BLaER1 (cell line): ENCODE measurements at regions not wholly inside any gene's neighbourhood (a gene's known extent, or its start where the extent isn't known, plus 50 kb on each side); places are given as distances from the start of the nearest gene placed in this dataset.
"Not testable (repeated sequence)": the region's sequence is repeated elsewhere in the genome, so short reads cannot be mapped to it uniquely, and the experiment has no call there.

Source experiments
- H3K27ac ChIP-seq: shearing (Covaris generic); formaldehyde crosslinking; 2 replicates; pipeline ENCODE4 v1.8.1; 2022
- H3K27me3 ChIP-seq: shearing (Covaris generic); formaldehyde crosslinking; 2 replicates; pipeline ENCODE4 v1.8.1; 2022
- H3K36me3 ChIP-seq: shearing (Covaris generic); formaldehyde crosslinking; 2 replicates; pipeline ENCODE4 v1.8.1; 2022
- H3K4me1 ChIP-seq: shearing (Covaris generic); formaldehyde crosslinking; 2 replicates; pipeline ENCODE4 v1.8.1; 2022
- H3K4me2 ChIP-seq: shearing (Covaris generic); formaldehyde crosslinking; 2 replicates; pipeline ENCODE4 v1.8.1; 2022
- H3K4me3 ChIP-seq: shearing (Covaris generic); formaldehyde crosslinking; 2 replicates; pipeline ENCODE4 v1.8.1; 2022
- H3K9ac ChIP-seq: shearing (Covaris generic); formaldehyde crosslinking; 2 replicates; pipeline ENCODE4 v1.8.1; 2022
- H3K9me3 ChIP-seq: shearing (Covaris generic); formaldehyde crosslinking; 2 replicates; pipeline ENCODE4 v1.8.1; 2022
- H4K20me1 ChIP-seq: shearing (Covaris generic); formaldehyde crosslinking; 2 replicates; pipeline ENCODE4 v1.8.1; 2022
- Cebpa-rat ChIP-seq: shearing (Covaris generic); IDR thresholded peaks from 2 replicates; pipeline ENCODE4 v1.8.1; 2022

DNA sequence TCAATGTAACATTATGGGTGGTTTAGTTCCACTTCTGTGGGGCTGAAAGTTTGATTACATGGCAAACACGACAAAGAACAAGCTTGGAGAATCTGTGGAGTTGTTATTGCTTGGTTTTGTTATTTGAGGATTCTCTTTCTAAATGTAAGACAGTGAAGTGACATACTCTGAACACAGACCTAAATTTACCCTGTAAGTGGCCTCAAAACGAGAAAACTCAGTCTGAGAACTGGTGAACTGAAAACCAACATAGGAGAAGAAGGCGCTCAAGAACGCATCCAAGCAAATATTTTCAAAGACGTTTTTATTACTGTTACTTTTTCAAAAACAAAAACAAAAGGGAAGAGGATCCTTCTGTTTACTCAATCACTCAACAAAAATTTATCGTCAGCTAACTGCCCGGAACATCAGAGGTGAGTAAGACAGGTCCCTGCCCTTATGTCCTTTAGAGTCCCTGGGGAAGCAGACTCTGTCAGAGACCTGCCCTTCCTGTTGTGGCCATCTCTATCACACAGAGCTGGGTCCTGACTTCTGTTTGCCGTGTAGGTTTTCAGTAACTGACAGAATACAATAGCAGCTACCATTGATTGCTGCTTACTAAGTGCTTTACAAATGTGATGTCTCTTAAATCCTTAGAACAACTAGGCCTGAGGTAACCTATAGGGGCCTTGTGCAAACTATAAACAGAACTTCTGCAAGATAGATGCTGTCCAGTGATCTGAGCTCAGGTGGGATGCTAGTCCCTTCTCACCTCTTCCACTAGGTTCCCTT is 79.3 kb upstream of the C12orf71 start:
- Histone ChIP-seq H3K27ac (no peak overlapping the region), H3K36me3 (no peaks in the 10 kb centered on the region), H4K20me1 (no peaks in the 10 kb centered on the region), H3K27me3 (no peaks in the 10 kb centered on the region), H3K9me3 (no peaks in the 10 kb centered on the region), H3K9ac (no peak overlapping the region), H3K4me1 (no peaks in the 10 kb centered on the region), H3K4me2 (no peak overlapping the region), H3K4me3 (no peak overlapping the region)
- no peak for TF ChIP-seq Cebpa-rat

GRCh38 chr12:27162229-27162537 is 79.8 kb upstream of the C12orf71 start:
- Histone ChIP-seq H3K4me2 (no peak overlapping the region), H3K9ac (no peak overlapping the region), H3K36me3 (no peaks in the 10 kb centered on the region), H3K9me3 (no peaks in the 10 kb centered on the region), H3K27me3 (no peaks in the 10 kb centered on the region), H3K27ac (no peak overlapping the region), H3K4me3 (no peak overlapping the region), H3K4me1 (no peaks in the 10 kb centered on the region), H4K20me1 (no peaks in the 10 kb centered on the region)
- TF ChIP-seq Cebpa-rat: no peak

- Histone ChIP-seq H3K4me1 (no peaks in the 10 kb centered on the region), H3K36me3 (no peaks in the 10 kb centered on the region), H3K27me3 (no peaks in the 10 kb centered on the region), H4K20me1 (no peaks in the 10 kb centered on the region), H3K4me3 (no peak overlapping the region), H3K27ac (no peak overlapping the region), H3K9me3 (no peaks in the 10 kb centered on the region), H3K4me2 (no peak overlapping the region), H3K9ac (no peak overlapping the region)
- TF ChIP-seq Cebpa-rat: no peak
Observed at GRCh38 chr12:27163048-27163715, 80.8 kb upstream of the C12orf71 start.

DNA sequence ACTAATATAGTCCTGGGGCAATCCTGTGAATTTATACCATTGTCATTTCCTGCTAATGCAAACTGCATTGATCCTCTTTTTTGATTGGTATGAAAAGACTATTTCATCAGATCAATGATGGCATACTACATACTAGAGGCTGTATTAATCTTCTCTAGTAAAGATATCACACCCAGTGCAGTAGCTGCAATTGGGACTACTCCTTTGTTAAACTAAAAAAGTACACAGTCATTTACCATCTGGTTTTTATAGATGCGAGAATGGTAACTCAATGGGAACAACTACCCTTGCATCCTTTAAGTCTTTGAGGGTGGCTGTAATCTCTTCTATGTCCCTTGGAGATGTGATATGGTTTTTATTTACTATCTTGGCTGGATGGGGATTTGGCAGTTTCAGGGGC is 80.2 kb upstream of the STK38L start:
- Histone ChIP-seq H3K36me3 (no peaks in the 10 kb centered on the region), H3K27me3 (no peaks in the 10 kb centered on the region), H3K27ac (no peak overlapping the region), H4K20me1 (no peaks in the 10 kb centered on the region), H3K9me3 (no peaks in the 10 kb centered on the region), H3K4me3 (no peak overlapping the region), H3K9ac (no peak overlapping the region), H3K4me2 (no peak overlapping the region), H3K4me1 (no peaks in the 10 kb centered on the region)
- TF ChIP-seq Cebpa-rat: no peak

GRCh38 chr12:27164330-27165040 is 79.6 kb upstream of the STK38L start:
- H3K27ac ChIP-seq: no peak overlapping the region
- no peak overlapping the region for H3K4me3 ChIP-seq
- H3K36me3 ChIP-seq: no peaks in the 10 kb centered on the region
- no peaks in the 10 kb centered on the region for H3K4me1 ChIP-seq
- no peak overlapping the region for H3K9ac ChIP-seq
- H4K20me1 ChIP-seq: no peaks in the 10 kb centered on the region
- H3K9me3 ChIP-seq: no peaks in the 10 kb centered on the region
- H3K27me3 ChIP-seq: no peaks in the 10 kb centered on the region
- no peak overlapping the region for H3K4me2 ChIP-seq
- no peak for TF ChIP-seq Cebpa-rat

- not testable (repeated sequence) for H4K20me1 ChIP-seq, H3K27ac ChIP-seq, H3K4me2 ChIP-seq, H3K36me3 ChIP-seq, H3K9ac ChIP-seq, H3K4me1 ChIP-seq, H3K4me3 ChIP-seq, H3K27me3 ChIP-seq
- H3K9me3 ChIP-seq: peaks cover 14% of the 10 kb centered on the region
Observed at GRCh38 chr12:27165958-27166357, 78.1 kb upstream of the STK38L start.

- not testable (repeated sequence) for H3K4me3 ChIP-seq, H4K20me1 ChIP-seq, H3K4me1 ChIP-seq, H3K4me2 ChIP-seq, H3K36me3 ChIP-seq, H3K27ac ChIP-seq, H3K9ac ChIP-seq, H3K27me3 ChIP-seq
- peaks cover 36% of the 10 kb centered on the region for H3K9me3 ChIP-seq
Observed at GRCh38 chr12:27171494-27171893, 72.6 kb upstream of the STK38L start.

GRCh38 chr12:27176765-27177164 is 67.3 kb upstream of the STK38L start:
- Histone ChIP-seq H3K9ac (no peak overlapping the region), H3K4me2 (no peak overlapping the region), H3K36me3 (no peaks in the 10 kb centered on the region), H3K4me1 (peaks cover 12% of the 10 kb centered on the region), H3K27me3 (no peaks in the 10 kb centered on the region), H3K27ac (no peak overlapping the region), H4K20me1 (no peaks in the 10 kb centered on the region), H3K9me3 (peaks cover 14% of the 10 kb centered on the region), H3K4me3 (no peak overlapping the region)
- TF ChIP-seq Cebpa-rat: no peak

DNA sequence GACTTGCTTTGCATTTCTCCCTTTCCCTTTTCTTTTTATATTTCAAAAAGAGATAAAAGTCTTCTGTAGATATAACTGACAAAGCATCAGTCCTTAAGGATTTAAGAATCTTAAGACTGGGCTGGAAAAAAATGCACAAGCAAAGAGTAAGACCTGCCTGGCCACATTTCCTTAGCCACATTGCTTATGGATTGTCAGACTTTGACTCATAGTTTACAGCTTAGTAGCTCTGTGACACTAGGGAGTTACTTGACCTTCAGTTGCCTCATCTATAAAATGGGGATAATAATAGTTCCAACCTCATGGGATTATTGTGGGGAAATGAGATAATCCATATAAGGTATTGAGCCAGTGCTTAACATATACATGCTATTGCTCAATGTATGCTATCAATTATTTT is 66.4 kb upstream of the STK38L start:
- H4K20me1 ChIP-seq: no peaks in the 10 kb centered on the region
- H3K4me2 ChIP-seq: no peak overlapping the region
- H3K4me1 ChIP-seq: peaks cover 12% of the 10 kb centered on the region
- H3K9ac ChIP-seq: no peak overlapping the region
- H3K27ac ChIP-seq: no peak overlapping the region
- no peaks in the 10 kb centered on the region for H3K36me3 ChIP-seq
- H3K9me3 ChIP-seq: peaks cover 5% of the 10 kb centered on the region; the same call in 1 of the 2 replicates
- H3K4me3 ChIP-seq: no peak overlapping the region
- no peaks in the 10 kb centered on the region for H3K27me3 ChIP-seq
- TF ChIP-seq Cebpa-rat: no peak

DNA sequence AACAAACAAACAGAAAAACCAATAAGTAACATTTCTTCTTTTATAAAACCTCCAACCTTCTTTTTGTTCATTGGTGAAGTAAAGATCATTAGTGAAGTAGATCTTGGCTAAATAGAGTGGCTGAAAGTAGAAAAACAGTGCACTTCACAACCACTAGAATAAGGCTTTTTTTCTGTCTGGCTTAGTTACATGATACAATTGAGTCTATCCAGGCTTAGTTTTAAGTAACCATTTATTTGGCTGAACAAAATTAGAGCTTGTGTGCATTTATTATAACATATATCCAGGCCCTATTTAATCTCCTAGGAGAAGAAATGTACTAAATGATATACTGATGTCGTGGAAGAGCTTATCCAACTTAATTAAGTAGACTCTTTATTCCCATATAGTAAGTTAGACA is 65.8 kb upstream of the STK38L start:
- H3K27me3 ChIP-seq: no peaks in the 10 kb centered on the region
- peaks cover 12% of the 10 kb centered on the region for H3K4me1 ChIP-seq
- no peak overlapping the region for H3K4me2 ChIP-seq
- TF ChIP-seq Cebpa-rat: no peak
- H3K4me3 ChIP-seq: no peak overlapping the region
- no peaks in the 10 kb centered on the region for H3K36me3 ChIP-seq
- H3K9ac ChIP-seq: no peak overlapping the region
- no peaks in the 10 kb centered on the region for H4K20me1 ChIP-seq
- H3K9me3 ChIP-seq: peaks cover 4% of the 10 kb centered on the region; the same call in 1 of the 2 replicates
- no peak overlapping the region for H3K27ac ChIP-seq
